ENCODE measurements at regions not wholly inside any gene's neighbourhood (a gene's known extent, or its start where the extent isn't known, plus 50 kb on each side); places are given as distances from the start of the nearest gene placed in this dataset.

DNA sequence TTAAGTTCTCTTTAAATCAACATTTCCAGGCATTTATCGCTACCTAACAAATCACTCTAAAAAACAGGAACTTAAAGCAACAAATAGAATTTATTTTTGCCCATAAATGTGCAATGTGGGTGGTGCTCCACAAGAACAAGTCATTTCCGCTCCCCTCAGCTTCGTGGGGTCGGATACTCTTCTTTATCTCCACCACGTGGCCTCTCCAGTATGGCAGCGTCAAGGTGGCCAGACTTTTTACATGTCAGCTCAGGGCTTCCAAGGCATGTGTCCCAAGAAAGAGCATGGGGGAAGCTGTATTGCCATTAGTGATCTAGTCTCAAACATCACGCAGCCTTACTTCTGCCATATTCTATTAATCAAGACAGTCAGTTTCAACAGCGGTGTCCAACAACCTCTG is 249.2 kb upstream of the NOCT start:
- TF ChIP-seq, protein P1, sequence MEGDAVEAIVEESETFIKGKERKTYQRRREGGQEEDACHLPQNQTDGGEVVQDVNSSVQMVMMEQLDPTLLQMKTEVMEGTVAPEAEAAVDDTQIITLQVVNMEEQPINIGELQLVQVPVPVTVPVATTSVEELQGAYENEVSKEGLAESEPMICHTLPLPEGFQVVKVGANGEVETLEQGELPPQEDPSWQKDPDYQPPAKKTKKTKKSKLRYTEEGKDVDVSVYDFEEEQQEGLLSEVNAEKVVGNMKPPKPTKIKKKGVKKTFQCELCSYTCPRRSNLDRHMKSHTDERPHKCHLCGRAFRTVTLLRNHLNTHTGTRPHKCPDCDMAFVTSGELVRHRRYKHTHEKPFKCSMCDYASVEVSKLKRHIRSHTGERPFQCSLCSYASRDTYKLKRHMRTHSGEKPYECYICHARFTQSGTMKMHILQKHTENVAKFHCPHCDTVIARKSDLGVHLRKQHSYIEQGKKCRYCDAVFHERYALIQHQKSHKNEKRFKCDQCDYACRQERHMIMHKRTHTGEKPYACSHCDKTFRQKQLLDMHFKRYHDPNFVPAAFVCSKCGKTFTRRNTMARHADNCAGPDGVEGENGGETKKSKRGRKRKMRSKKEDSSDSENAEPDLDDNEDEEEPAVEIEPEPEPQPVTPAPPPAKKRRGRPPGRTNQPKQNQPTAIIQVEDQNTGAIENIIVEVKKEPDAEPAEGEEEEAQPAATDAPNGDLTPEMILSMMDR (conservative IDR thresholded peaks at IDR 0.05 in 1 of 2, IDR thresholded peaks at IDR 0.05 in 1 of 2; ENCODE audit: extremely low read depth in 1 of 2, insufficient read depth in 1 of 2, low read depth in 1 of 2, low read length in 2 of 2), result no peak
- TF ChIP-seq EZH2 (IDR thresholded peaks at IDR 0.05; ENCODE audit: borderline replicate concordance, low read length), result no peak
